Mesenteric fat pad (tissue), 1 donor: ENCODE measurements at regions not wholly inside any gene's neighbourhood (a gene's known extent, or its start where the extent isn't known, plus 50 kb on each side); places are given as distances from the start of the nearest gene placed in this dataset.

Experiments
- DNase-seq: peaks from one replicate; pipeline ENCODE4 v3.0.0-alpha.2; 2020; ENCODE audit warnings: low spot score
- donor health status: DM: yes; HTN: yes; CAD: no.

GRCh38 chr3:177594096-177594495, 396.8 kb upstream of the TBL1XR1 start:
- no peak for DNase-seq

- no peak for DNase-seq
Measured at GRCh38 chr3:177595530-177596188, 398.4 kb upstream of the TBL1XR1 start.

GRCh38 chr3:177596248-177596815, 399.1 kb upstream of the TBL1XR1 start:
- no peak for DNase-seq

- no peak for DNase-seq
Measured at GRCh38 chr3:177596816-177597271, 399.6 kb upstream of the TBL1XR1 start.

GRCh38 chr3:177597311-177598096, 400.2 kb upstream of the TBL1XR1 start:
- no peak for DNase-seq

GRCh38 chr3:177598097-177598833, 401.0 kb upstream of the TBL1XR1 start:
- no peak for DNase-seq

GRCh38 chr3:177599326-177599725, 402.0 kb upstream of the TBL1XR1 start:
- no peak for DNase-seq

- no peak for DNase-seq
Measured at GRCh38 chr3:177599837-177600236, 402.6 kb upstream of the TBL1XR1 start.

- DNase-seq, result no peak
Measured at GRCh38 chr3:177600411-177600810, 403.1 kb upstream of the TBL1XR1 start.

- DNase-seq, result no peak
Measured at GRCh38 chr3:177601152-177601551, 403.9 kb upstream of the TBL1XR1 start.

- no peak for DNase-seq
Measured at GRCh38 chr3:177602601-177603147, 405.4 kb upstream of the TBL1XR1 start.

GRCh38 chr3:177603148-177603603, 405.9 kb upstream of the TBL1XR1 start:
- DNase-seq, result no peak

GRCh38 chr3:177604181-177604580, 406.9 kb upstream of the TBL1XR1 start:
- DNase-seq, result no peak

- DNase-seq, result no peak
Measured at GRCh38 chr3:177606891-177607290, 409.6 kb upstream of the TBL1XR1 start.

- no peak for DNase-seq
Measured at GRCh38 chr3:177607589-177607988, 410.3 kb upstream of the TBL1XR1 start.

GRCh38 chr3:177608443-177608842, 411.2 kb upstream of the TBL1XR1 start:
- DNase-seq, result no peak

GRCh38 chr3:177609613-177610012, 412.3 kb upstream of the TBL1XR1 start:
- DNase-seq, result no peak

GRCh38 chr3:177610262-177610661, 413.0 kb upstream of the TBL1XR1 start:
- DNase-seq, result no peak

GRCh38 chr3:177610686-177611633, 413.7 kb upstream of the TBL1XR1 start:
- DNase-seq, result no peak

GRCh38 chr3:177611752-177612334, 414.6 kb upstream of the TBL1XR1 start:
- no peak for DNase-seq
